ENCODE measurements at regions not wholly inside any gene's neighbourhood (a gene's known extent, or its start where the extent isn't known, plus 50 kb on each side); places are given as distances from the start of the nearest gene placed in this dataset.

DNA sequence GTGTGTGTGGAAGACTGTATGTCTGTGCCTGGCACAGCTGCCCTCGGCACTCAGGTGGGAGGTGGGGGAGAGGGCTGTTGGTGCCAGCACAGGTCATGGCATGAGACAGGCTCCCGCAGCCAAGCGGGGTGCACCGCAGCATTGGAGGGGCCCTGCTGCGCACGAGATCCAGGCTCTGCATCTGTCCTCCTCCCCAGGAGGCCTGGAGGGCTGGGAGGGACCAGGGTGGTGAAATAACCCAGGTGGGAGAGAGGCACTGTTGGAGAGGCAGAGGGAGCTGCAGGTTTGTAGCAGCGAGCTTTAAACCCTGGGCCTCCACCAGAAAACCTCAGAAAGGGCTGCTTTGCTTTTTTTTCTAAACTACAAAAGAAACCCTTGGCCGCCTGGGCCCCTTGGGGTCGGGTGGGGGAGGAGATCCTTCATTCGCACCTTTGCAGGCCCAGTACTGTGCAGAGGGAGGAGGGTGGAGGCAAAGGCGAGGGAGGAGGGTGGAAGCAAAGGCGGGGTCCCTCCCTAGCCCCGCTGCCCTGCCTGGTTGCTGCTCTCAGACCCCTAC, 241.7 kb downstream of the SEC14L1 start:
- H3K9me3 ChIP-seq: no peaks in the 10 kb centered on the region
- H3K27ac ChIP-seq: peak overlapping the region; percentile 68 to 97
- no peaks in the 10 kb centered on the region for H3K36me3 ChIP-seq
- no peak for DNase-seq
- intact Hi-C loops (cut with DNase I; ENCODE audit: low total_unique reads): no loop called here
- H3K4me1 ChIP-seq: peaks cover 6 to 51% of the 10 kb centered on the region in 2 donors
- no peaks in the 10 kb centered on the region for H3K27me3 ChIP-seq
- no peak for TF ChIP-seq POLR2A (IDR thresholded peaks at IDR 0.05)
- TF ChIP-seq, protein P1, sequence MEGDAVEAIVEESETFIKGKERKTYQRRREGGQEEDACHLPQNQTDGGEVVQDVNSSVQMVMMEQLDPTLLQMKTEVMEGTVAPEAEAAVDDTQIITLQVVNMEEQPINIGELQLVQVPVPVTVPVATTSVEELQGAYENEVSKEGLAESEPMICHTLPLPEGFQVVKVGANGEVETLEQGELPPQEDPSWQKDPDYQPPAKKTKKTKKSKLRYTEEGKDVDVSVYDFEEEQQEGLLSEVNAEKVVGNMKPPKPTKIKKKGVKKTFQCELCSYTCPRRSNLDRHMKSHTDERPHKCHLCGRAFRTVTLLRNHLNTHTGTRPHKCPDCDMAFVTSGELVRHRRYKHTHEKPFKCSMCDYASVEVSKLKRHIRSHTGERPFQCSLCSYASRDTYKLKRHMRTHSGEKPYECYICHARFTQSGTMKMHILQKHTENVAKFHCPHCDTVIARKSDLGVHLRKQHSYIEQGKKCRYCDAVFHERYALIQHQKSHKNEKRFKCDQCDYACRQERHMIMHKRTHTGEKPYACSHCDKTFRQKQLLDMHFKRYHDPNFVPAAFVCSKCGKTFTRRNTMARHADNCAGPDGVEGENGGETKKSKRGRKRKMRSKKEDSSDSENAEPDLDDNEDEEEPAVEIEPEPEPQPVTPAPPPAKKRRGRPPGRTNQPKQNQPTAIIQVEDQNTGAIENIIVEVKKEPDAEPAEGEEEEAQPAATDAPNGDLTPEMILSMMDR (IDR thresholded peaks at IDR 0.05): no peak
- H3K4me3 ChIP-seq: no peak overlapping the region

DNA sequence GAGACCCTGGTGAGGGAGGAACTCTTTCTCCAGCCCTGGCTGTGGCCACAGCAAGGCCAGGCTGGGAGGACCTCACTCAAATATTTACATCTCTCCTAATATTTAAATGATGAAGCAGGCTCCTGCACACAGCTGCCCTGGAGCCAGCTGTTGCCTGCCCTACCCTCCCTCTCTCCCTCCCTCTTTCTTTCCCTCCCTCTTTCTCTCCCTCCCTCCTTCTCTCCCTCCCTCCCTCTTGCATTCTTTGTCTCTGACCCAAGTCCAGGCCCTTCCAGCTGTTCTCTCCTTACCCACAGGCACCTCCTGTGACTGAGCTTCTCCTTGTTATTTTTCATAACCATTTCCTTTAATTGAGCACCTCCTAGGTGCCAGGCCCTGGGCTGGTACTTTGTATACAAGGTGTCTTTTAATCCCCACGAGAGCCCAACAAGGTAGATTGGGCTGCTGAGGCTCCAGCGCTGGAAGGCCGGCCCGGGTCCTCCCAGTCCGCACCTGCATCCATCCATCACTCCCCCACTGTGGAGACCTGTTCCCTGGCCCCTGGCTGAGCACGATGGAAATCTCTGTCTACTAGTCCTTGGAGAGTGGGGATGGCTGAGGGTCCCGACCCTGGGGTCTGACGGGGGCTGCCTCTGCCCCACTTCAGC, 242.3 kb downstream of the SEC14L1 start:
- Histone ChIP-seq H3K4me1 (peaks cover 6 to 53% of the 10 kb centered on the region in 2 donors), H3K4me3 (no peak overlapping the region)
- intact Hi-C loops (cut with DNase I; ENCODE audit: low total_unique reads): no loop called here

GRCh38 chr17:77383613-77384608, 243.1 kb downstream of the SEC14L1 start:
- H3K4me1 ChIP-seq: peaks cover 6 to 55% of the 10 kb centered on the region in 2 donors
- TF ChIP-seq POLR2A (IDR thresholded peaks at IDR 0.05): no peak
- TF ChIP-seq, protein P1 (IDR thresholded peaks at IDR 0.05): no peak
- no peaks in the 10 kb centered on the region for H3K27me3 ChIP-seq
- DNase-seq: peak in 1 of 2 donors; percentile 46
- H3K27ac ChIP-seq: peak overlapping the region; percentile 68 to 97
- intact Hi-C loops (cut with DNase I; ENCODE audit: low total_unique reads): no loop called here
- no peaks in the 10 kb centered on the region for H3K36me3 ChIP-seq
- H3K9me3 ChIP-seq: no peaks in the 10 kb centered on the region
- no peak overlapping the region for H3K4me3 ChIP-seq

More for the DNA sequence above, 242.3 kb downstream of the SEC14L1 start:
- DNase-seq: peak in 1 of 2 donors; percentile 33
- H3K9me3 ChIP-seq: no peaks in the 10 kb centered on the region
- no peak for TF ChIP-seq POLR2A (IDR thresholded peaks at IDR 0.05)
- TF ChIP-seq, protein P1 (IDR thresholded peaks at IDR 0.05): no peak
- H3K36me3 ChIP-seq: no peaks in the 10 kb centered on the region
- no peaks in the 10 kb centered on the region for H3K27me3 ChIP-seq
- H3K27ac ChIP-seq: peak overlapping the region; percentile 68 to 97

DNA sequence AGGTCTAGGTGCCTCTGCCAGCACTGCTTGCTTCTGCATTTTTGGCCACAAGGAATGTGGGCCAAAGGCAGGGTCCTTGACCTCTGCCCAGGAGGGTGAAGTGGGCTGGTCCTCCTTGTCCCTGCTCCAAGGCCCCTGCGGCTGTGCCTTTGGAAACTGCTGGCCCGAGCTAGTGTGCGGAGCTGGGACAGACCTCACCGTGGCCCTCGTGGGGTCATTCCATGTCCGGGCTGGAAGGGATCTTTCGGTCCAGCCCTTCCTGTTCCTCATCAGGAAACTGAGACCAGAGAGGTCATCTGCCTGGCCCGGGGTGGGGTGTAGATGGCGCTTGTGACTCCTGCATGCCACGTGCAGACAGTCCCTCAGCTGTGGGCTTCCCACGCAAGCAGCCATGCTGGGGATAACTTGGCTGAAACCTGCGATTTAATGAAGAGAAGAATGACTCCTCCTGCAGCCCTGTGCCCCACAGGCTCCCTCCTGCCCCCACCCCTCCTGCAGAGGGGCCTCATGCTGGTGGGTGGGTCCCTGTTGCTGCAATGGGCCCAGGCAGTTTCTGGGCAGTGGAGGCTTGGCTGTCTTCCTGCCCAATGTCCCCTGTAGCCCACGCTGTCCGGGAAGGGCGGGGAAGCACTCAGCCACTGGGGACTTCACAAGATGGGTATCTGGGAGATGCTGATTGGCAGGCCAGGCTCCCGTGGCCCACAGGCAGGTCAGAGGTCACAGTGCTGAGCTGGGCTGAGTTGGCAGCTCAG, 245.2 kb downstream of the SEC14L1 start:
- Histone ChIP-seq H3K9me3 (no peaks in the 10 kb centered on the region), H3K36me3 (no peaks in the 10 kb centered on the region), H3K4me1 (peaks cover 8 to 51% of the 10 kb centered on the region in 2 donors), H3K27me3 (no peaks in the 10 kb centered on the region), H3K27ac (peak overlapping the region; percentile 48 to 97), H3K4me3 (no peak overlapping the region)
- DNase-seq: peak in 1 of 2 donors; percentile 55
- TF ChIP-seq, protein P1 (IDR thresholded peaks at IDR 0.05): no peak
- no peak for TF ChIP-seq POLR2A (IDR thresholded peaks at IDR 0.05)
- intact Hi-C loops (cut with DNase I; ENCODE audit: low total_unique reads): no loop called here
